AG09319 (cell line): ENCODE measurements at regions not wholly inside any gene's neighbourhood (a gene's known extent, or its start where the extent isn't known, plus 50 kb on each side); places are given as distances from the start of the nearest gene placed in this dataset.
A peak's percentile ranks its signal among the peaks of the same experiment; 100 is the strongest.

ENCODE experiments used
- DNase-seq: peaks from one replicate; pipeline ENCODE4 v3.0.0-alpha.2; 2010; ENCODE audit warnings: low read depth; ENCODE audit errors: extremely low read depth
- CTCF ChIP-seq: IDR thresholded peaks from 2 replicates; pipeline ENCODE4 v1.5.1; 2011; ENCODE audit warnings: low read depth, mild to moderate bottlenecking, inconsistent platforms, low read length, moderate library complexity

GRCh38 chr9:107896544-107896943, 407.0 kb upstream of the KLF4 start:
- no peak for TF ChIP-seq CTCF
- no peak for DNase-seq

GRCh38 chr9:107895501-107896001, 406.0 kb upstream of the KLF4 start:
- DNase-seq = peak; percentile 71
- TF ChIP-seq CTCF = peak; percentile 11; the same call in 1 of the 2 replicates

GRCh38 chr9:107894572-107895261, 405.1 kb upstream of the KLF4 start:
- peak; percentile 88 for DNase-seq
- TF ChIP-seq CTCF = no peak

GRCh38 chr9:107890921-107891465, 401.4 kb upstream of the KLF4 start:
- TF ChIP-seq CTCF = no peak
- no peak for DNase-seq

- no peak for DNase-seq
- TF ChIP-seq CTCF = no peak
These were observed 399.2 kb upstream of the KLF4 start for GRCh38 chr9:107888773-107889227.

- no peak for DNase-seq
- TF ChIP-seq CTCF = no peak
These were observed 397.3 kb upstream of the KLF4 start for GRCh38 chr9:107886826-107887225.

- no peak for TF ChIP-seq CTCF
- no peak for DNase-seq
These were observed 394.0 kb upstream of the KLF4 start for GRCh38 chr9:107883496-107884124.
